ENCODE measurements at regions not wholly inside any gene's neighbourhood (a gene's known extent, or its start where the extent isn't known, plus 50 kb on each side); places are given as distances from the start of the nearest gene placed in this dataset.

DNA sequence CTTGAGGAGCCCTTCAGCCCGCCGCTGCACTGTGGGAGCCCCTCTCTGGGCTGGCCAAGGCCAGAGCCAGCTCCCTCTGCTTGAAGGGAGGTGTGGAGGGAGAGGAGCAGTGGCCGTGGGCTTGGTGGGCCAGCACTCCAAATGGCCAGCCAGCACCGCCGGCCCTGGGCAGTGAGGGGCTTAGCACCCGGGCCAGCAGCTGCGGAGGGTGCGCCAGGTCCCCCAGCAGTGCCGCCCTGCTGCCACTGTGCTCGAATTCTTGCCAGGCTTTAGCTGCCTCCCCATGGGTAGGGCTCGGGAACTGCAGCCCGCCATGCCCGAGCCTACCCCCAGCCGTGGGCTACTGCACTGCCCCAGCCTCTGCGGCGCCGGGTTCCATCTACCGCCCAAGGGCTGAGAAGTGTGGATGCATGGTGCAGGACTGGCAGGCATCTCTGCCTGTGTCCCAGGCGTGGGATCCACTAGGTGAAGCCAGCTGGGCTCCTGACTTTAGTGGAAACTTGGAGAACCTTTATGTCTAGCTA lies 82.7 kb downstream of the KCNA4 start:
- no peak for DNase-seq
- 80 to 85% methylated on average over 1 to 13 of the region's 19 CpGs for WGBS, 2 donors
- intact Hi-C loops (cut with DNase I; ENCODE audit: low total_unique reads): no loop called here

GRCh38 chr11:29916040-29916439 lies 100.8 kb downstream of the KCNA4 start:
- Histone ChIP-seq H3K4me3 (no peak overlapping the region), H3K36me3 (ENCODE audit: low read depth, missing control alignments) (no peaks in the 10 kb centered on the region), H3K27me3 (no peaks in the 10 kb centered on the region), H3K4me1 (no peaks in the 10 kb centered on the region), H3K9me3 (no peaks in the 10 kb centered on the region), H3K27ac (no peak overlapping the region)
- 63 to 76% methylated on average over 8 of the region's 8 CpGs for WGBS, 2 donors
- TF ChIP-seq, protein P1, sequence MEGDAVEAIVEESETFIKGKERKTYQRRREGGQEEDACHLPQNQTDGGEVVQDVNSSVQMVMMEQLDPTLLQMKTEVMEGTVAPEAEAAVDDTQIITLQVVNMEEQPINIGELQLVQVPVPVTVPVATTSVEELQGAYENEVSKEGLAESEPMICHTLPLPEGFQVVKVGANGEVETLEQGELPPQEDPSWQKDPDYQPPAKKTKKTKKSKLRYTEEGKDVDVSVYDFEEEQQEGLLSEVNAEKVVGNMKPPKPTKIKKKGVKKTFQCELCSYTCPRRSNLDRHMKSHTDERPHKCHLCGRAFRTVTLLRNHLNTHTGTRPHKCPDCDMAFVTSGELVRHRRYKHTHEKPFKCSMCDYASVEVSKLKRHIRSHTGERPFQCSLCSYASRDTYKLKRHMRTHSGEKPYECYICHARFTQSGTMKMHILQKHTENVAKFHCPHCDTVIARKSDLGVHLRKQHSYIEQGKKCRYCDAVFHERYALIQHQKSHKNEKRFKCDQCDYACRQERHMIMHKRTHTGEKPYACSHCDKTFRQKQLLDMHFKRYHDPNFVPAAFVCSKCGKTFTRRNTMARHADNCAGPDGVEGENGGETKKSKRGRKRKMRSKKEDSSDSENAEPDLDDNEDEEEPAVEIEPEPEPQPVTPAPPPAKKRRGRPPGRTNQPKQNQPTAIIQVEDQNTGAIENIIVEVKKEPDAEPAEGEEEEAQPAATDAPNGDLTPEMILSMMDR (IDR thresholded peaks at IDR 0.05): no peak
- no peak for TF ChIP-seq POLR2A (IDR thresholded peaks at IDR 0.05)
- intact Hi-C loops (cut with DNase I; ENCODE audit: low total_unique reads): no loop called here
- no peak for DNase-seq

More for the DNA sequence above, 82.7 kb downstream of the KCNA4 start:
- TF ChIP-seq, protein P1 (IDR thresholded peaks at IDR 0.05): no peak
- TF ChIP-seq POLR2A (IDR thresholded peaks at IDR 0.05): no peak
- Histone ChIP-seq H3K4me1 (no peaks in the 10 kb centered on the region), H3K4me3 (peak overlapping the region in 1 of 2 donors; percentile 11), H3K27ac (no peak overlapping the region), H3K27me3 (no peaks in the 10 kb centered on the region), H3K36me3 (ENCODE audit: low read depth, missing control alignments) (no peaks in the 10 kb centered on the region), H3K9me3 (no peaks in the 10 kb centered on the region)

DNA sequence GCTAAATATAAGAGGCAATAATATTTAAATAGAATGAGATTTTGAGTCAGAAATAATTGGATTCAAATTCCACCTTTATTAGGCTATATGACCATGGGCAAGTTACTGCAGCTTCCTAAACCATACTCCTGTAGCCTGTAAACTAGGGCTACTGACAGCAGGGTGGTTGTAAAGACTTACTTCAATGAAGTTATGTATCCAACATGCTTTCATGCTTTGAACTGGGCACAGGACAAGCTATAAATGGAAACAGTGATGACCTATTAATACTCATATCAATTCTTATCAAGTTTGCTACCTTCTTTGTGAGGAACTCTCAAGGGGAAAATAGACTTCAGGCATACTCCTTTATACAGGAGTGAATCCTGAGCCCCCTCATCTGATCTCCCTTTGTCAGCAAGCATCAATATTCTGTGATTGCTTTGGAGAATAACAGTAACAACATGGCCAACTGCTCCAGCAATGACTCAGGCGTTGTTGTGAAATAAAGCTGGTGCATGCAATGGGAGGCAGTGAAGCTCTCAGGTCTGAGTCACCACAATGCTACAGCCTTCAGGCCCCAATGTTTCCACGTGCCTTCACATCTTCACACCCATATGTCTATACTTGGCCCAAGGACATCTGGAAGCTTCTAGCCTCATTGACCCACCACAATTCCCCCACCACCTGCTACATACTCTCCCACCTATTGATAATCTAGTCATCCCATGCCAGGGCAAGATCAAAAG lies 102.5 kb downstream of the KCNA4 start:
- TF ChIP-seq, protein P1 (IDR thresholded peaks at IDR 0.05): no peak
- TF ChIP-seq POLR2A (IDR thresholded peaks at IDR 0.05): no peak
- WGBS, 2 donors: 88% methylated on average over 2 of the region's 2 CpGs
- no peak for DNase-seq
- no peaks in the 10 kb centered on the region for H3K36me3 ChIP-seq (ENCODE audit: low read depth, missing control alignments)
- H3K4me1 ChIP-seq: no peaks in the 10 kb centered on the region
- no peak overlapping the region for H3K27ac ChIP-seq
- no peak overlapping the region for H3K4me3 ChIP-seq
- no peaks in the 10 kb centered on the region for H3K9me3 ChIP-seq
- H3K27me3 ChIP-seq: no peaks in the 10 kb centered on the region
- intact Hi-C loops (cut with DNase I; ENCODE audit: low total_unique reads): no loop called here

- no peaks in the 10 kb centered on the region for H3K4me1 ChIP-seq
- H3K27me3 ChIP-seq: no peaks in the 10 kb centered on the region
- no peak overlapping the region for H3K27ac ChIP-seq
- intact Hi-C loops (cut with DNase I; ENCODE audit: low total_unique reads): no loop called here
- TF ChIP-seq, protein P1 (IDR thresholded peaks at IDR 0.05): no peak
- no peak for TF ChIP-seq POLR2A (IDR thresholded peaks at IDR 0.05)
- 87 to 95% methylated on average over 4 of the region's 4 CpGs for WGBS, 2 donors
- no peaks in the 10 kb centered on the region for H3K36me3 ChIP-seq (ENCODE audit: low read depth, missing control alignments)
- no peaks in the 10 kb centered on the region for H3K9me3 ChIP-seq
- H3K4me3 ChIP-seq: no peak overlapping the region
- no peak for DNase-seq
These were observed 103.5 kb downstream of the KCNA4 start for GRCh38 chr11:29913352-29913751.

DNA sequence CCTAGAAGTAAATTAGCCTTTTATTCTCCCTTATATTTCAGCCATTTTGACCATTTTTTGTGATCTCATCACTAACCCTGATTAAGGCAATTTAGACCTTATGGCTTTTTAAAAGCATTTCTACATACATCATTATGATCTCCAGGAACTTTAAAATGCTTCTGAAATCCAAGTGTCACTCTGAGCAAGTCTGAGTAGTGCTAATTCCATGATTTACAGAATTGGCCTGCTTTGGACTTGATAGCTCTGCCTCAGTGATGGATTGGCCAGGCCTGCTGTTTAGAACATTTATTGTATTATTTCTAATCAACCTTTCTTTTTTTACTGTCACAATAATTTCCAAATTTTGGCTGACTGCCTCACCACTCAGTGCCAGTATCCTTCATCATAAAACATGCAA lies 116.4 kb downstream of the KCNA4 start:
- Histone ChIP-seq H3K9me3 (no peaks in the 10 kb centered on the region), H3K27ac (no peak overlapping the region), H3K4me1 (no peaks in the 10 kb centered on the region), H3K27me3 (no peaks in the 10 kb centered on the region), H3K4me3 (no peak overlapping the region), H3K36me3 (ENCODE audit: low read depth, missing control alignments) (no peaks in the 10 kb centered on the region)
- no peak for DNase-seq
- TF ChIP-seq, protein P1 (IDR thresholded peaks at IDR 0.05): no peak
- no peak for TF ChIP-seq POLR2A (IDR thresholded peaks at IDR 0.05)
- intact Hi-C loops (cut with DNase I; ENCODE audit: low total_unique reads): no loop called here
